GM19025 (cell line): ENCODE measurements at regions not wholly inside any gene's neighbourhood (a gene's known extent, or its start where the extent isn't known, plus 50 kb on each side); places are given as distances from the start of the nearest gene placed in this dataset.
"Not testable (repeated sequence)": the region's sequence is repeated elsewhere in the genome, so short reads cannot be mapped to it uniquely, and the experiment has no call there.

Source experiments
- ATAC-seq: cut with Tn5 transposase; IDR thresholded peaks from one replicate; pipeline ENCODE4 v1.9.1; 2021; ENCODE audit warnings: mild to moderate bottlenecking, low read depth, moderate library complexity; ENCODE audit not compliant: unreplicated experiment

- ATAC-seq = no peak
Measured at GRCh38 chr9:104980039-104980654, 52.2 kb upstream of the ABCA1 start.

GRCh38 chr9:104981543-104982129 is 53.7 kb upstream of the ABCA1 start:
- no peak for ATAC-seq

GRCh38 chr9:104982543-104982942 is 54.6 kb upstream of the ABCA1 start:
- ATAC-seq = no peak

- no peak for ATAC-seq
Measured at GRCh38 chr9:104983491-104983890, 55.5 kb upstream of the ABCA1 start.

GRCh38 chr9:104984121-104984520 is 56.2 kb upstream of the ABCA1 start:
- no peak for ATAC-seq

GRCh38 chr9:104984542-104984941 is 56.6 kb upstream of the ABCA1 start:
- no peak for ATAC-seq

GRCh38 chr9:104984948-104985347 is 57.0 kb upstream of the ABCA1 start:
- no peak for ATAC-seq

- no peak for ATAC-seq
Measured at GRCh38 chr9:104986096-104986495, 58.1 kb upstream of the ABCA1 start.

GRCh38 chr9:104987743-104988142 is 59.8 kb upstream of the ABCA1 start:
- ATAC-seq = no peak

- no peak for ATAC-seq
Measured at GRCh38 chr9:104988539-104988938, 60.6 kb upstream of the ABCA1 start.

- ATAC-seq = peak; percentile 81
Measured at GRCh38 chr9:104991144-104991953, 63.4 kb upstream of the ABCA1 start.

GRCh38 chr9:104992659-104993058 is 64.7 kb upstream of the ABCA1 start:
- no peak for ATAC-seq

GRCh38 chr9:104993291-104993963 is 65.5 kb upstream of the ABCA1 start:
- no peak for ATAC-seq

GRCh38 chr9:104997536-104997935 is 69.6 kb upstream of the ABCA1 start:
- ATAC-seq = no peak

- ATAC-seq = no peak
Measured at GRCh38 chr9:104999136-104999535, 71.2 kb upstream of the ABCA1 start.

- not testable (repeated sequence) for ATAC-seq
Measured at GRCh38 chr9:105000529-105000928, 72.6 kb upstream of the ABCA1 start.

- no peak for ATAC-seq
Measured at GRCh38 chr9:105004466-105005090, 76.6 kb upstream of the ABCA1 start.

- no peak for ATAC-seq
Measured at GRCh38 chr9:105005186-105005585, 77.2 kb upstream of the ABCA1 start.

- ATAC-seq = no peak
Measured at GRCh38 chr9:105006514-105006913, 78.6 kb upstream of the ABCA1 start.

GRCh38 chr9:105007143-105007542 is 79.2 kb upstream of the ABCA1 start:
- ATAC-seq = no peak

GRCh38 chr9:105010089-105010488 is 82.1 kb upstream of the ABCA1 start:
- not testable (repeated sequence) for ATAC-seq
